ENCODE measurements at regions not wholly inside any gene's neighbourhood (a gene's known extent, or its start where the extent isn't known, plus 50 kb on each side); places are given as distances from the start of the nearest gene placed in this dataset.

DNA sequence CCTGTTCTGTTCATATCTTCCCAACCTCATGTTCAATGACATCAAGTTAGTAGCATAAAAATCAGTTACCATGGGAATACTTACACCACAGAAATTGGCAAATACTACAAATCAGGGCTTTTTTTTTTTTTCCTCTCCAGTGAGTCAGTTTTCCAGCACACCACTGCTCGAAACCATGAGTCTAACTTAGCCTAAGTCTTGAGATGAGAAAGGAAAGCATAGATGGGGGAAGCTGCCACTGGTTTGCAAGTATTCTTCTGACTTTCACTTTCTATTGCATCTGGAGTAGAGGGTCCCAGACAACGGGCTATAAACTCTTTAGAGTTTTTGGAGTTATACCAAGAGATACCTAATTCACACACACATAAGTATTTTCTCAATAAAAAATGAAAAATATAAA lies 416.1 kb upstream of the LMCD1 start:
- TF ChIP-seq POLR2A (IDR thresholded peaks at IDR 0.05; ENCODE audit: low read depth, low read length) (no peak), RAD21 (IDR thresholded peaks at IDR 0.05; ENCODE audit: low read length) (no peak), CTCF (conservative IDR thresholded peaks at IDR 0.05; ENCODE audit: low read depth, low read length) (no peak), FOS (IDR thresholded peaks at IDR 0.05; ENCODE audit: low read depth, low read length) (no peak), CEBPB (IDR thresholded peaks at IDR 0.05; ENCODE audit: low read depth, low read length) (no peak), MAFK (IDR thresholded peaks at IDR 0.05; ENCODE audit: low read depth, low read length) (no peak), MAZ (IDR thresholded peaks at IDR 0.05; ENCODE audit: borderline replicate concordance, low read depth, low read length) (no peak), MXI1 (IDR thresholded peaks at IDR 0.05; ENCODE audit: borderline replicate concordance, low read depth, low read length) (no peak), USF2 (IDR thresholded peaks at IDR 0.05; ENCODE audit: low read depth, low read length) (no peak), RFX5 (IDR thresholded peaks at IDR 0.05; ENCODE audit: low read depth, low read length) (no peak), SMC3 (IDR thresholded peaks at IDR 0.05; ENCODE audit: low read depth, low read length) (no peak)
- TF ChIP-seq, protein P1, sequence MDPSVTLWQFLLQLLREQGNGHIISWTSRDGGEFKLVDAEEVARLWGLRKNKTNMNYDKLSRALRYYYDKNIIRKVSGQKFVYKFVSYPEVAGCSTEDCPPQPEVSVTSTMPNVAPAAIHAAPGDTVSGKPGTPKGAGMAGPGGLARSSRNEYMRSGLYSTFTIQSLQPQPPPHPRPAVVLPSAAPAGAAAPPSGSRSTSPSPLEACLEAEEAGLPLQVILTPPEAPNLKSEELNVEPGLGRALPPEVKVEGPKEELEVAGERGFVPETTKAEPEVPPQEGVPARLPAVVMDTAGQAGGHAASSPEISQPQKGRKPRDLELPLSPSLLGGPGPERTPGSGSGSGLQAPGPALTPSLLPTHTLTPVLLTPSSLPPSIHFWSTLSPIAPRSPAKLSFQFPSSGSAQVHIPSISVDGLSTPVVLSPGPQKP (IDR thresholded peaks at IDR 0.05; ENCODE audit: borderline replicate concordance, low read depth, low read length) = no peak

Data from IMR-90 (cell line).